Stomach (tissue), 8 donors: ENCODE measurements at regions not wholly inside any gene's neighbourhood (a gene's known extent, or its start where the extent isn't known, plus 50 kb on each side); places are given as distances from the start of the nearest gene placed in this dataset.
A peak's percentile ranks its signal among the peaks of the same experiment; 100 is the strongest.
"Not testable (repeated sequence)": the region's sequence is repeated elsewhere in the genome, so short reads cannot be mapped to it uniquely, and the experiment has no call there.

Experiments used
- DNase-seq, 2 donors: peaks; one replicate each; pipeline versions ENCODE4 v3.0.0 to v3.0.0-alpha.2; 2013 to 2019
- H3K27ac ChIP-seq, 5 donors: fragments of 200-600 bp in 4 of 5; sonication (generic) in 4 of 5; one replicate each; pipeline ENCODE4 v1.5.1; 2013 to 2019; ENCODE audit warnings: mild to moderate bottlenecking in 1 of 5, moderate library complexity in 1 of 5
- H3K27me3 ChIP-seq, 3 donors: fragments of 200-600 bp; sonication (generic); one replicate each; pipeline ENCODE4 v1.5.1; 2017 to 2019; ENCODE audit warnings: mixed run types in 1 of 3
- H3K36me3 ChIP-seq, 4 donors: fragments of 200-600 bp; sonication (generic); 1 replicate in 3 of 4; 2 replicates in 1 of 4; pipeline ENCODE4 v1.5.1; 2016 to 2019
- H3K4me1 ChIP-seq, 4 donors: fragments of 200-600 bp; sonication (generic); one replicate each; pipeline ENCODE4 v1.5.1; 2016 to 2019
- H3K4me3 ChIP-seq, 4 donors: fragments of 200-600 bp; sonication (generic) in 3 of 4; one replicate each; pipeline ENCODE4 v1.5.1; 2016 to 2019; ENCODE audit warnings: mild to moderate bottlenecking in 1 of 4
- H3K9me3 ChIP-seq, 4 donors: fragments of 200-600 bp; sonication (generic); one replicate each; pipeline ENCODE4 v1.5.1; 2016 to 2019
- EP300 ChIP-seq: sonication (generic); formaldehyde crosslinking; IDR thresholded peaks from one replicate; pipeline ENCODE4 v1.6.1; 2017; ENCODE audit warnings: antibody characterized with exemption
- POLR2A ChIP-seq, 4 donors: fragments of 450-650 bp; IDR thresholded peaks; one replicate each; pipeline ENCODE4 v1.6.1; 2016; ENCODE audit warnings: antibody characterized with exemption in 4 of 4, control low read depth in 2 of 4, mild to moderate bottlenecking in 1 of 4, moderate library complexity in 1 of 4
- POLR2AphosphoS5 ChIP-seq, 3 donors: sonication (generic); formaldehyde crosslinking; IDR thresholded peaks; one replicate each; pipeline ENCODE4 v1.6.1; 2016; ENCODE audit warnings: antibody characterized with exemption in 3 of 3
- WGBS, 5 donors: extraction: QIAGEN DNeasy Blood & Tissue Kit in 3 of 5; methylation state at CpG; one replicate each; pipeline versions ENCODE4 v1.1.5 to v1.1.7; 2013 to 2018; 5-methylcytosine and 5-hydroxymethylcytosine counted together
- intact Hi-C: fragments of 100-400 bp; cut with DNase I; formaldehyde crosslinking; loops from one replicate; pipeline ENCODE4 v1.15.1; 2023; ENCODE audit warnings: low total_unique reads
- TF ChIP-seq, protein P1 (sequence below), 7 experiments: fragments of 450-650 bp in 4 of 7; fragments of 200-600 bp in 3 of 7; sonication (generic) in 3 of 7; IDR thresholded peaks; one replicate each; pipeline ENCODE4 v1.5.1; 2016 to 2019; ENCODE audit warnings: antibody characterized with exemption in 7 of 7, control low read depth in 2 of 7, mild to moderate bottlenecking in 1 of 7
- donor health status: healthy with polysubstance abuse.
- donor health status: Bipolar disorder and iron deficiency.
- donor health status: healthy.

GRCh38 chr12:31815096-31815495 lies 86.3 kb upstream of the AMN1 start:
- no peaks in the 10 kb centered on the region for H3K36me3 ChIP-seq
- H3K4me3 ChIP-seq: no peak overlapping the region
- WGBS, 5 donors: 25 to 57% (median 49%) methylated on average over 1 of the region's 1 CpG
- no peak overlapping the region for H3K27ac ChIP-seq
- H3K4me1 ChIP-seq: no peaks in the 10 kb centered on the region
- DNase-seq: peak in 1 of 2 donors; percentile 63
- intact Hi-C loops: no loop called here
- H3K9me3 ChIP-seq: no peaks in the 10 kb centered on the region
- TF ChIP-seq POLR2AphosphoS5 (IDR thresholded peaks at IDR 0.05) (no peak), POLR2A (IDR thresholded peaks at IDR 0.05) (no peak), EP300 (no peak)
- TF ChIP-seq, protein P1, sequence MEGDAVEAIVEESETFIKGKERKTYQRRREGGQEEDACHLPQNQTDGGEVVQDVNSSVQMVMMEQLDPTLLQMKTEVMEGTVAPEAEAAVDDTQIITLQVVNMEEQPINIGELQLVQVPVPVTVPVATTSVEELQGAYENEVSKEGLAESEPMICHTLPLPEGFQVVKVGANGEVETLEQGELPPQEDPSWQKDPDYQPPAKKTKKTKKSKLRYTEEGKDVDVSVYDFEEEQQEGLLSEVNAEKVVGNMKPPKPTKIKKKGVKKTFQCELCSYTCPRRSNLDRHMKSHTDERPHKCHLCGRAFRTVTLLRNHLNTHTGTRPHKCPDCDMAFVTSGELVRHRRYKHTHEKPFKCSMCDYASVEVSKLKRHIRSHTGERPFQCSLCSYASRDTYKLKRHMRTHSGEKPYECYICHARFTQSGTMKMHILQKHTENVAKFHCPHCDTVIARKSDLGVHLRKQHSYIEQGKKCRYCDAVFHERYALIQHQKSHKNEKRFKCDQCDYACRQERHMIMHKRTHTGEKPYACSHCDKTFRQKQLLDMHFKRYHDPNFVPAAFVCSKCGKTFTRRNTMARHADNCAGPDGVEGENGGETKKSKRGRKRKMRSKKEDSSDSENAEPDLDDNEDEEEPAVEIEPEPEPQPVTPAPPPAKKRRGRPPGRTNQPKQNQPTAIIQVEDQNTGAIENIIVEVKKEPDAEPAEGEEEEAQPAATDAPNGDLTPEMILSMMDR (IDR thresholded peaks at IDR 0.05): no peak
- no peaks in the 10 kb centered on the region for H3K27me3 ChIP-seq

- Histone ChIP-seq H3K4me1 (no peaks in the 10 kb centered on the region), H3K27me3 (no peaks in the 10 kb centered on the region), H3K36me3 (no peaks in the 10 kb centered on the region), H3K9me3 (no peaks in the 10 kb centered on the region), H3K27ac (no peak overlapping the region), H3K4me3 (no peak overlapping the region)
- intact Hi-C loops: no loop called here
- TF ChIP-seq, protein P1 (IDR thresholded peaks at IDR 0.05): no peak
- TF ChIP-seq POLR2A (IDR thresholded peaks at IDR 0.05) (no peak), EP300 (no peak), POLR2AphosphoS5 (IDR thresholded peaks at IDR 0.05) (no peak)
- 71 to 90% (median 84%) methylated on average over 1 of the region's 1 CpG for WGBS, 5 donors
- peak in 1 of 2 donors; percentile 22 for DNase-seq
These were observed 84.5 kb upstream of the AMN1 start for GRCh38 chr12:31813305-31813704.

DNA sequence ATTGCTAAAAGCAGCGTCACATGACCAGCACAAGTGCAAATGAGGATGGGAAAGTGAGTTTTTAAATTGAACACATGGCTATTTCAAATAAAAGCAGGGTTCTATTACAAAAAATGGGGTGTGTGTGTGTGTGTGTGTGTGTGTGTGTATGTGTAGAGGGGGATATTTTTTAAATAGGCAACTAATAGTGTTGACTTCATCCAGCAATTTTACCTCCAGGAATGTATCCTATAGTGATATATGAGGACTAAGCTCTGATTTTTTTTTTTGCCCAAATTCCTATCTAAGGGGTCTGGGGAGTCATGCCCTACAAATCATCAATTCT lies 78.9 kb upstream of the AMN1 start:
- TF ChIP-seq POLR2A (IDR thresholded peaks at IDR 0.05) (no peak), POLR2AphosphoS5 (IDR thresholded peaks at IDR 0.05) (no peak), EP300 (no peak)
- TF ChIP-seq, protein P1 (IDR thresholded peaks at IDR 0.05): no peak
- intact Hi-C loops: no loop called here
- no peak for DNase-seq
- WGBS, 5 donors: 86 to 95% (median 91%) methylated on average over 1 of the region's 1 CpG
- Histone ChIP-seq H3K4me1 (no peaks in the 10 kb centered on the region), H3K9me3 (no peaks in the 10 kb centered on the region), H3K4me3 (no peak overlapping the region), H3K36me3 (no peaks in the 10 kb centered on the region), H3K27me3 (no peaks in the 10 kb centered on the region), H3K27ac (no peak overlapping the region)

DNA sequence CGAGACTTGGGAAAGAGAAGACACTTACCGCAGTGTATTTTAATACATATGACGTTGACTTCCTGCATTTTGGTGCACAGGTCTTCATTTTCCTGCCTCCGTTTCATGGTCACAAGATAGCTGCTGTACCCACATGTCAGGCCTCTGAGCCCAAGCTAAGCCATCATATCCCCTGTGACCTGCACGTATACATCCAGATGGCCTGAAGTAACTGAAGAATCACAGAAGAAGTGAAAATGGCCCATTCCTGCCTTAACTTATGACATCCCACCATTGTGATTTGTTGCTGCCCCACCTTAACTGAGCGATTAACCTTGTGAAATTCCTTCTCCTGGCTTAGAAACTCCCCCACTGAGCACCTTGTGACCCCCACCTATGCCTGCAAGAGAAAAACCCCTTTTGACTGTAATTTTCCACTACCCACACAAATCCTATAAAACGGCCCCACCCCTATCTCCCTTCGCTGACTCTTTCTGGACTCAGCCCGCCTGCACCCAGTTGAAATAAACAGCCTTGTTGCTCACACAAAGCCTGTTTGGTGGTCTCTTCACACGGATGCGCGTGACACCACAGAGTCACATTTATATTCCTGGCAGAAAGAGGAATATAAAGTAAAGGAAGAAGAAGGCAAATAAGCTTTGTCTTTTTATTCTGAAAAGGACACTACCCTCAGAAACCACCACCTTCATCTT lies 78.4 kb upstream of the AMN1 start:
- WGBS, 5 donors: 82 to 92% (median 89%) methylated on average over 12 of the region's 12 CpGs
- peak overlapping the region in 1 of 5 donors; percentile 8 for H3K27ac ChIP-seq

GRCh38 chr12:31805681-31806080 lies 76.9 kb upstream of the AMN1 start:
- DNase-seq, intact Hi-C loops, H3K4me1 ChIP-seq, H3K4me3 ChIP-seq, H3K9me3 ChIP-seq, H3K27ac ChIP-seq, H3K36me3 ChIP-seq, H3K27me3 ChIP-seq: not testable (repeated sequence)
- WGBS, 5 donors: 83 to 95% (median 95%) methylated on average over 12 to 19 of the region's 24 CpGs

More for the DNA sequence above, 78.4 kb upstream of the AMN1 start:
- H3K27me3 ChIP-seq, H3K4me3 ChIP-seq, DNase-seq, H3K9me3 ChIP-seq, H3K36me3 ChIP-seq, H3K4me1 ChIP-seq, intact Hi-C loops: not testable (repeated sequence)
